Right atrium auricular region (tissue), 2 donors: ENCODE measurements at regions not wholly inside any gene's neighbourhood (a gene's known extent, or its start where the extent isn't known, plus 50 kb on each side); places are given as distances from the start of the nearest gene placed in this dataset.

ENCODE experiments used
- DNase-seq: peaks from one replicate; pipeline ENCODE4 v3.0.0-alpha.2; 2019; ENCODE audit warnings: low spot score
- H3K27ac ChIP-seq, 2 donors: fragments of 200-600 bp; sonication (generic); 1 replicate in 1 of 2; 2 replicates in 1 of 2; pipeline ENCODE4 v1.5.1; 2016 to 2019
- H3K27me3 ChIP-seq, 2 donors: fragments of 200-600 bp; sonication (generic); one replicate each; pipeline versions ENCODE4 v1.5.1 to v1.6.0; 2017 to 2019
- H3K36me3 ChIP-seq: fragments of 200-600 bp; sonication (generic); one replicate; pipeline ENCODE4 v1.5.1; 2016
- H3K4me1 ChIP-seq, 2 donors: fragments of 200-600 bp; sonication (generic); one replicate each; pipeline versions ENCODE4 v1.5.1 to v1.6.0; 2017 to 2019
- H3K4me3 ChIP-seq, 2 donors: fragments of 200-600 bp; sonication (generic); 1 replicate in 1 of 2; 2 replicates in 1 of 2; pipeline ENCODE4 v1.5.1; 2017 to 2019; ENCODE audit warnings: mild to moderate bottlenecking in 1 of 2, moderate library complexity in 1 of 2
- H3K9me3 ChIP-seq, 2 donors: fragments of 200-600 bp; sonication (generic); one replicate each; pipeline ENCODE4 v1.5.1; 2019
- TF ChIP-seq, protein P1 (sequence below), 2 donors: fragments of 200-600 bp; sonication (generic); IDR thresholded peaks; one replicate each; pipeline ENCODE4 v1.5.1; 2019; ENCODE audit warnings: antibody characterized with exemption in 2 of 2

DNA sequence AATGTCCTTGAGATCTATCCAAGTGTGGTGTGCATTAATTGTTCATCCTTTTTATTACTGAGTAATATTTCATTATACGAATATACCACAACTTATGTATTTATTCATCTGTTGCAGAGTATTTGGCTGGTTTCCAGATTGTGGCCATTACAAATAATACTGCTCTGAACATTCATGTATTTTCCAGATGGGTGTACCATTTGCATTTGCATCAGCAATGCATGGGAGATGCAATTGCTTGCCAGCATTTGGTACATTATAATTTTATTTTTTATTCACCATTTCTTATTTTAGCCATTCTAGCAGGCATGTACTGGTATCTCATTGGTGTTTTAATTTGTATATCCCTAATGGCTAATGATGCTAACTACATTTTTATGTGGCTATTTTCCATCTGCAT lies 162.4 kb downstream of the SCG2 start:
- TF ChIP-seq, protein P1, sequence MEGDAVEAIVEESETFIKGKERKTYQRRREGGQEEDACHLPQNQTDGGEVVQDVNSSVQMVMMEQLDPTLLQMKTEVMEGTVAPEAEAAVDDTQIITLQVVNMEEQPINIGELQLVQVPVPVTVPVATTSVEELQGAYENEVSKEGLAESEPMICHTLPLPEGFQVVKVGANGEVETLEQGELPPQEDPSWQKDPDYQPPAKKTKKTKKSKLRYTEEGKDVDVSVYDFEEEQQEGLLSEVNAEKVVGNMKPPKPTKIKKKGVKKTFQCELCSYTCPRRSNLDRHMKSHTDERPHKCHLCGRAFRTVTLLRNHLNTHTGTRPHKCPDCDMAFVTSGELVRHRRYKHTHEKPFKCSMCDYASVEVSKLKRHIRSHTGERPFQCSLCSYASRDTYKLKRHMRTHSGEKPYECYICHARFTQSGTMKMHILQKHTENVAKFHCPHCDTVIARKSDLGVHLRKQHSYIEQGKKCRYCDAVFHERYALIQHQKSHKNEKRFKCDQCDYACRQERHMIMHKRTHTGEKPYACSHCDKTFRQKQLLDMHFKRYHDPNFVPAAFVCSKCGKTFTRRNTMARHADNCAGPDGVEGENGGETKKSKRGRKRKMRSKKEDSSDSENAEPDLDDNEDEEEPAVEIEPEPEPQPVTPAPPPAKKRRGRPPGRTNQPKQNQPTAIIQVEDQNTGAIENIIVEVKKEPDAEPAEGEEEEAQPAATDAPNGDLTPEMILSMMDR (IDR thresholded peaks at IDR 0.05) = no peak
- Histone ChIP-seq H3K4me3 (no peak overlapping the region), H3K36me3 (no peaks in the 10 kb centered on the region), H3K27me3 (no peaks in the 10 kb centered on the region), H3K9me3 (no peaks in the 10 kb centered on the region), H3K4me1 (no peaks in the 10 kb centered on the region), H3K27ac (no peak overlapping the region)
- DNase-seq = no peak

DNA sequence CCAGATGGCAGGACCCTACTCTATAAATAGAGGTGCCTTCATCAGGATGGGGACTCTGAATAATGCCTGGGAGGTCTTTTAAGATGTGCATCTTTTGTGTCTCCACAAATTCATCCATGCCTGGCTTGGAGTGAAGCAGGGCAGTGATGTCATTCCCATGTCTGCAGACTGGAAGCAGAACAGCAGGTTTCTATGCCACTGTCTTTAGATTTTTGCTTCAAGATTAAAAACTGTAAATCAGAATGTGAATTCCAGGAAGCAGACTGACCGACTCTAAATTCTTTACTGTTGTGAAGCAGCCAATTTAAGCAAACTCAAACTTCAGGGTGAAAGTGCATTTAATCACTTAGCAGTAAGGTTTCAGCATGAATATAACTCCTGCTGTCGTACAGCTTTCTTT lies 159.3 kb downstream of the SCG2 start:
- H3K9me3 ChIP-seq = no peaks in the 10 kb centered on the region
- DNase-seq = no peak
- no peaks in the 10 kb centered on the region for H3K4me1 ChIP-seq
- no peaks in the 10 kb centered on the region for H3K36me3 ChIP-seq
- H3K4me3 ChIP-seq = no peak overlapping the region
- TF ChIP-seq, protein P1 (IDR thresholded peaks at IDR 0.05) = no peak
- no peak overlapping the region for H3K27ac ChIP-seq
- H3K27me3 ChIP-seq = no peaks in the 10 kb centered on the region

DNA sequence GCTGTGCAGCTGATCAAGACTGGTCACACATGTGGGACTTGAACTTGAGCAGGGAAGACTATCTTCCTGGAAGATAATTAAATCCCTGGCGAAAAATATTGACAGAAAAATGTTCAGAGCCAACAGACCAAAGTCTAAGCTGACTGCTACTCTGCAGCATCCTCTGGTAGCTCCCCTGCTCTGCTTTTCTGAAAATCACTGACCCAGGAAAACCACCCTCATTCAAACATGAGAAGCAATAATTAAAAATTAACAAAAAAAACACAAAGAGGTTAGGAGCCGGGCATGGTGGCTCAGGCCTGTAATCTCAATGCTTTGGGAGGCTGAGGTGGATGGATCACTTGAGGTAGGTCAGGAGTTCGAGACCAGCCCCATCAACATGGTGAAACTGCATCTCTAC lies 151.9 kb downstream of the SCG2 start:
- TF ChIP-seq, protein P1 (IDR thresholded peaks at IDR 0.05) = no peak
- H3K36me3 ChIP-seq = no peaks in the 10 kb centered on the region
- no peak overlapping the region for H3K27ac ChIP-seq
- no peaks in the 10 kb centered on the region for H3K4me1 ChIP-seq
- no peak overlapping the region for H3K4me3 ChIP-seq
- no peak for DNase-seq
- H3K9me3 ChIP-seq = no peaks in the 10 kb centered on the region
- H3K27me3 ChIP-seq = no peaks in the 10 kb centered on the region

DNA sequence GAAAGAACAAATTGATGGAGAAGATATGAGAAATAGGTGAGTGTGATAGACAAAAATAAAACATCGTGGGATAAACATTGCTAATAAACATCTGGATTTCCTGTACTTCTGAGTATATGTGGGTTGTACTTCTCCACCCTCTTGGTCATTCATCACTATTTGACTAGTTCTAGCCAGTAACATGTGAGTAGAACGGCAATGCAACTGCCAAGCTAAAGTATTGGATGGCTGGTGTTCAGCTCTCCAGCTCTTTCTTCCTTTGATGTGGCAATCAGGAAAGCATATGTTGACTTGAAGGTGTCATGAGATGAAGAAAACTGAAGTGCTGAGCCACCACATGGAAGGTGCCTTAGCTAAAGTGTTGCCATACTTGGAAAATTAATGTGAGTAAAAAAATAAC lies 144.9 kb downstream of the SCG2 start:
- TF ChIP-seq, protein P1 (IDR thresholded peaks at IDR 0.05) = no peak
- H3K27ac ChIP-seq = no peak overlapping the region
- peaks cover 0 to 6% of the 10 kb centered on the region in 2 donors for H3K4me1 ChIP-seq
- H3K9me3 ChIP-seq = no peaks in the 10 kb centered on the region
- H3K36me3 ChIP-seq = no peaks in the 10 kb centered on the region
- H3K4me3 ChIP-seq = no peak overlapping the region
- no peaks in the 10 kb centered on the region for H3K27me3 ChIP-seq
- no peak for DNase-seq

DNA sequence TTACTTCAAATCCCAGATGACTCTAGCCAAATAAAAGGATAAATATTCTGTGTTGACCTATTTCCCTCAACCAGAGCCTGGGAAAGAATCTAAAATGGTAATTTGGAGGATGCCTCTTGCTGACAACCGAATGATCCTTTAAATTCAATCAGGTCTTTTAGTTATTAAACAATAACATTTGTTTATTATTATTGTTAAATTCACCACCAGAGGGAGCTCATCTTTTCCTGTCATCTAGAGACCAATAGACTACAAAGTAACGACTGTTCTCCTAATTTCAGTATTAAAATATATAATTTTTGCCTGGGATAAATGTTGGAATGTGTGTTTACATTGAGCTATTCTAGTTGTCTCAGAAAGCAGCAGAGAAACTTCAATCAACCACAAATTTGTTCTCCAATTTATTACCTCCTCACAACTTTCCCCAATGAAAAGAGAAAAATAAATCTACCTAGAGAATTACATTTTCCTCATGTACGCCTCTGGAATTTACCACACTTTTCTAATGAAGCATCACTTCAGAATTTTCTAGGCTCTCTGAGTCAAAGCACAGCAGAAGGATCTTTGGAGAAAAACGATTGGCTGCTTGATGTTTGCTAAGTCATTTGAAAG lies 142.7 kb downstream of the SCG2 start:
- TF ChIP-seq, protein P1 (IDR thresholded peaks at IDR 0.05) = peak; percentile 26 to 67
- DNase-seq = no peak
- H3K36me3 ChIP-seq = no peaks in the 10 kb centered on the region

DNA sequence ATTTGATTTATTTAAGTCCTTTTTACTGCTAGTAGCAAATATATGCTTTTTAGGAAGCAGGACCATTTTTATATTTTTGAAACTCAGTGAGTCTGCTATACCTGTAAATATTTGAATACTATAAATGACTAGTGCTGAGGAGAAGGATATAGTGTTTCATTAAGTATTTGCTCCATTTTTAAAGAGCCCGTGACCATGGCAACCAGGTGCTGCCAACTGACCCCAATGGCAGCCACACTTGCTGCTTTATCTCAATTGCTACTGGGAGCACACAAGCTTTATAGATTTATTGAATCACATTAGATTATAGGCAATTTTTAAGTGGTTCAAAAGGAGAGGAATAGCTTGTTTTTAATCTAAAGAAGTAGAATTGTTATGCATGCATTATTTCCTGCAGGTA lies 142.0 kb downstream of the SCG2 start:
- no peak for DNase-seq
- Histone ChIP-seq H3K27me3 (no peaks in the 10 kb centered on the region), H3K27ac (no peak overlapping the region), H3K36me3 (no peaks in the 10 kb centered on the region), H3K9me3 (no peaks in the 10 kb centered on the region), H3K4me1 (peaks cover 0 to 6% of the 10 kb centered on the region in 2 donors), H3K4me3 (no peak overlapping the region)
- TF ChIP-seq, protein P1 (IDR thresholded peaks at IDR 0.05) = no peak

More for the DNA sequence above, 142.7 kb downstream of the SCG2 start:
- peaks cover 0 to 6% of the 10 kb centered on the region in 2 donors for H3K4me1 ChIP-seq
- no peak overlapping the region for H3K27ac ChIP-seq
- no peak overlapping the region for H3K4me3 ChIP-seq
- H3K9me3 ChIP-seq = no peaks in the 10 kb centered on the region
- no peaks in the 10 kb centered on the region for H3K27me3 ChIP-seq
